GM23248 (cell line): ENCODE measurements at regions not wholly inside any gene's neighbourhood (a gene's known extent, or its start where the extent isn't known, plus 50 kb on each side); places are given as distances from the start of the nearest gene placed in this dataset.

Experiments
- EZH2 ChIP-seq: fragments of 200-600 bp; sonication (generic); IDR thresholded peaks from 2 replicates; pipeline ENCODE4 v1.6.1; 2018; ENCODE audit warnings: antibody characterized with exemption, mild to moderate bottlenecking; ENCODE audit not compliant: insufficient read depth, poor library complexity, severe bottlenecking
- EZH2phosphoT487 ChIP-seq: fragments of 200-600 bp; sonication (generic); IDR thresholded peaks from 2 replicates; pipeline ENCODE4 v1.6.1; 2018; ENCODE audit warnings: antibody characterized with exemption, moderate library complexity, mild to moderate bottlenecking, low read depth; ENCODE audit not compliant: insufficient read depth

DNA sequence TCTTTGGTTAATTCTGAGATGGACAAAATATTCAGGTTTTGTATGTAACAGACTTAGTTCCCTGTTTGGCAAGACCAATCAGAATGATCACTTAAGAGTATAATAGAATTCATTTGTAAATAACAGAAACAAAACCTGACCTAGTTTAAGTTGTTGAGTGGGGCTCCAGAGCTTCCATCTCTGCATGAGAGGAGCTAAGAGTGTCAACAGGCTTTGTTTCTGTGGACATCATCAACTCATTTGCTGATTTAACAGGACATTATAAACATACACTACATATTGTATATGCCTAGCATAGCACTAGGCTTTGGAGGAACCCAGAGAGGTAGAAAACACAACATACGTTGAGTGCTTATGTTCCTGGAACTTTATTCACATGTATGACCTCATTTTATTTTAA is 75.3 kb upstream of the TRIB2 start:
- TF ChIP-seq EZH2phosphoT487: no peak
- TF ChIP-seq EZH2: no peak
